ENCODE measurements at regions not wholly inside any gene's neighbourhood (a gene's known extent, or its start where the extent isn't known, plus 50 kb on each side); places are given as distances from the start of the nearest gene placed in this dataset.
A peak's percentile ranks its signal among the peaks of the same experiment; 100 is the strongest.

- Mint-ChIP-seq H3K36me3 (ENCODE audit: low read depth) (no peaks in the 10 kb centered on the region), H3K27me3 (ENCODE audit: low read depth) (no peaks in the 10 kb centered on the region), H3K4me3 (ENCODE audit: low read depth) (no peak overlapping the region), H3K4me1 (ENCODE audit: low read depth) (peaks cover 6% of the 10 kb centered on the region), H3K27ac (no peak overlapping the region), H3K9me3 (peaks cover 4% of the 10 kb centered on the region)
- no peak for DNase-seq (ENCODE audit: low spot score)
- intact Hi-C loops (cut with micrococcal nuclease), result no loop called here
These were observed 91.3 kb downstream of the PSMB1 start for GRCh38 chr6:170461556-170462365.

GRCh38 chr6:170461111-170461510, 92.0 kb downstream of the PSMB1 start:
- DNase-seq (ENCODE audit: low spot score), result no peak
- no peak overlapping the region for H3K27ac Mint-ChIP-seq
- H3K9me3 Mint-ChIP-seq, result peaks cover 4% of the 10 kb centered on the region
- H3K4me1 Mint-ChIP-seq (ENCODE audit: low read depth), result peaks cover 6% of the 10 kb centered on the region
- H3K36me3 Mint-ChIP-seq (ENCODE audit: low read depth), result no peaks in the 10 kb centered on the region
- no peaks in the 10 kb centered on the region for H3K27me3 Mint-ChIP-seq (ENCODE audit: low read depth)
- no peak overlapping the region for H3K4me3 Mint-ChIP-seq (ENCODE audit: low read depth)
- intact Hi-C loops (cut with micrococcal nuclease), result no loop called here

GRCh38 chr6:170460641-170461040, 92.5 kb downstream of the PSMB1 start:
- no peaks in the 10 kb centered on the region for H3K27me3 Mint-ChIP-seq (ENCODE audit: low read depth)
- peaks cover 6% of the 10 kb centered on the region for H3K4me1 Mint-ChIP-seq (ENCODE audit: low read depth)
- peaks cover 1% of the 10 kb centered on the region for H3K9me3 Mint-ChIP-seq
- H3K36me3 Mint-ChIP-seq (ENCODE audit: low read depth), result no peaks in the 10 kb centered on the region
- no peak overlapping the region for H3K4me3 Mint-ChIP-seq (ENCODE audit: low read depth)
- intact Hi-C loops (cut with micrococcal nuclease), result no loop called here
- H3K27ac Mint-ChIP-seq, result no peak overlapping the region
- DNase-seq (ENCODE audit: low spot score), result no peak

- no peaks in the 10 kb centered on the region for H3K27me3 Mint-ChIP-seq (ENCODE audit: low read depth)
- H3K36me3 Mint-ChIP-seq (ENCODE audit: low read depth), result no peaks in the 10 kb centered on the region
- DNase-seq (ENCODE audit: low spot score), result peak; percentile 13
- no peaks in the 10 kb centered on the region for H3K9me3 Mint-ChIP-seq
- no peak overlapping the region for H3K4me3 Mint-ChIP-seq (ENCODE audit: low read depth)
- peaks cover 6% of the 10 kb centered on the region for H3K4me1 Mint-ChIP-seq (ENCODE audit: low read depth)
- intact Hi-C loops (cut with micrococcal nuclease), result no loop called here
- no peak overlapping the region for H3K27ac Mint-ChIP-seq
These were observed 93.7 kb downstream of the PSMB1 start for GRCh38 chr6:170459451-170459850.

GRCh38 chr6:170456886-170457698, 96.0 kb downstream of the PSMB1 start:
- Mint-ChIP-seq H3K4me3 (ENCODE audit: low read depth) (no peak overlapping the region), H3K4me1 (ENCODE audit: low read depth) (peaks cover 6% of the 10 kb centered on the region), H3K36me3 (ENCODE audit: low read depth) (no peaks in the 10 kb centered on the region), H3K27ac (no peak overlapping the region), H3K9me3 (no peaks in the 10 kb centered on the region), H3K27me3 (ENCODE audit: low read depth) (no peaks in the 10 kb centered on the region)
- no peak for DNase-seq (ENCODE audit: low spot score)
- intact Hi-C loops (cut with micrococcal nuclease), result no loop called here
